SU-DHL-6 (cell line): ENCODE measurements at regions not wholly inside any gene's neighbourhood (a gene's known extent, or its start where the extent isn't known, plus 50 kb on each side); places are given as distances from the start of the nearest gene placed in this dataset.

Experiments
- EZH2phosphoT487 ChIP-seq: fragments of 200-600 bp; sonication (generic), shearing (Covaris generic); conservative IDR thresholded peaks from 2 replicates; pipeline ENCODE4 v1.6.1; 2018; ENCODE audit warnings: mild to moderate bottlenecking, antibody characterized with exemption, low read length, moderate library complexity, mixed read lengths
- TF ChIP-seq, protein P1 (sequence below): fragments of 200-600 bp; sonication (generic); IDR thresholded peaks from one replicate; pipeline ENCODE4 v1.5.1; 2017; ENCODE audit warnings: antibody characterized with exemption, mild to moderate bottlenecking, low read length, moderate library complexity; ENCODE audit not compliant: insufficient read depth, poor library complexity, severe bottlenecking

- TF ChIP-seq, protein P1, sequence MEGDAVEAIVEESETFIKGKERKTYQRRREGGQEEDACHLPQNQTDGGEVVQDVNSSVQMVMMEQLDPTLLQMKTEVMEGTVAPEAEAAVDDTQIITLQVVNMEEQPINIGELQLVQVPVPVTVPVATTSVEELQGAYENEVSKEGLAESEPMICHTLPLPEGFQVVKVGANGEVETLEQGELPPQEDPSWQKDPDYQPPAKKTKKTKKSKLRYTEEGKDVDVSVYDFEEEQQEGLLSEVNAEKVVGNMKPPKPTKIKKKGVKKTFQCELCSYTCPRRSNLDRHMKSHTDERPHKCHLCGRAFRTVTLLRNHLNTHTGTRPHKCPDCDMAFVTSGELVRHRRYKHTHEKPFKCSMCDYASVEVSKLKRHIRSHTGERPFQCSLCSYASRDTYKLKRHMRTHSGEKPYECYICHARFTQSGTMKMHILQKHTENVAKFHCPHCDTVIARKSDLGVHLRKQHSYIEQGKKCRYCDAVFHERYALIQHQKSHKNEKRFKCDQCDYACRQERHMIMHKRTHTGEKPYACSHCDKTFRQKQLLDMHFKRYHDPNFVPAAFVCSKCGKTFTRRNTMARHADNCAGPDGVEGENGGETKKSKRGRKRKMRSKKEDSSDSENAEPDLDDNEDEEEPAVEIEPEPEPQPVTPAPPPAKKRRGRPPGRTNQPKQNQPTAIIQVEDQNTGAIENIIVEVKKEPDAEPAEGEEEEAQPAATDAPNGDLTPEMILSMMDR = no peak
- TF ChIP-seq EZH2phosphoT487 = no peak
These were observed 79.4 kb upstream of the IGFBP3 start for GRCh38 chr7:46000513-46000912.
